MM.1S (cell line): ENCODE measurements at regions not wholly inside any gene's neighbourhood (a gene's known extent, or its start where the extent isn't known, plus 50 kb on each side); places are given as distances from the start of the nearest gene placed in this dataset.

Source experiments
- EZH2 ChIP-seq: fragments of 300-600 bp; sonication (generic); optimal IDR thresholded peaks from 2 replicates; pipeline ENCODE3; 2017; ENCODE audit warnings: low read depth, mild to moderate bottlenecking, antibody characterized with exemption, low read length, mixed read lengths
- EZH2phosphoT487 ChIP-seq: fragments of 300-600 bp; sonication (generic); IDR thresholded peaks from 2 replicates; pipeline ENCODE4 v1.6.1; 2018; ENCODE audit warnings: antibody characterized with exemption, low read length
- TF ChIP-seq, protein P1 (sequence below): fragments of 300-600 bp; sonication (generic); IDR thresholded peaks from 2 replicates; pipeline ENCODE4 v1.5.1; 2016; ENCODE audit warnings: antibody characterized with exemption, low read length, mixed read lengths

DNA sequence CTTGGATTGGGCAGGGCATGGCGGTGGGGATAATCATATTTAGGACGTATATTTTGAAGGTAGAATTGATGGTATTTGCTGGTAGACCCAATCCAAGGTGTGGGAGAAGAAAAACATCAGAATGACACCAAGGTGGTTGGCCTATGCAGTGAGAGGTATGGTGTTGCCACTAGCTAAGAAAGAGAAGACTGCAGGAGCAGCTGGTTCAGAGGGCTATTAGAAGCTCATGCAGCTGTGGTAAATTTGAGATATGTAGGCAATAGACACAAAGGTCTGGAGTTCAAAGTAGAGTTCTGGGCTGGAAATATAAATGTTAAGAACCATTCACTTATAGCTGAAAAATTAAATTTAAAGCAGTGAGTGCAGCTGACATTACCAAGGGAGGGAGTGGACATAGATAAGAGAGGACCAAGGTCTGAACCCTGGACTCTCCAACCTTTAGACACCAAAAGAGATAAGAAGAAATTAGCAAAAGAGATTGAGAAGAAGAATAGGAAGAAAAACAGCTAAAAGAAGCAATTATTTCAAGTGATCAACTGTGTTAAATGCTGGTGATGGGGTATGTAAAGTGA is 74.7 kb upstream of the FAM169A start:
- TF ChIP-seq, protein P1, sequence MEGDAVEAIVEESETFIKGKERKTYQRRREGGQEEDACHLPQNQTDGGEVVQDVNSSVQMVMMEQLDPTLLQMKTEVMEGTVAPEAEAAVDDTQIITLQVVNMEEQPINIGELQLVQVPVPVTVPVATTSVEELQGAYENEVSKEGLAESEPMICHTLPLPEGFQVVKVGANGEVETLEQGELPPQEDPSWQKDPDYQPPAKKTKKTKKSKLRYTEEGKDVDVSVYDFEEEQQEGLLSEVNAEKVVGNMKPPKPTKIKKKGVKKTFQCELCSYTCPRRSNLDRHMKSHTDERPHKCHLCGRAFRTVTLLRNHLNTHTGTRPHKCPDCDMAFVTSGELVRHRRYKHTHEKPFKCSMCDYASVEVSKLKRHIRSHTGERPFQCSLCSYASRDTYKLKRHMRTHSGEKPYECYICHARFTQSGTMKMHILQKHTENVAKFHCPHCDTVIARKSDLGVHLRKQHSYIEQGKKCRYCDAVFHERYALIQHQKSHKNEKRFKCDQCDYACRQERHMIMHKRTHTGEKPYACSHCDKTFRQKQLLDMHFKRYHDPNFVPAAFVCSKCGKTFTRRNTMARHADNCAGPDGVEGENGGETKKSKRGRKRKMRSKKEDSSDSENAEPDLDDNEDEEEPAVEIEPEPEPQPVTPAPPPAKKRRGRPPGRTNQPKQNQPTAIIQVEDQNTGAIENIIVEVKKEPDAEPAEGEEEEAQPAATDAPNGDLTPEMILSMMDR, result no peak
- TF ChIP-seq EZH2, result no peak
- TF ChIP-seq EZH2phosphoT487, result no peak
